ENCODE measurements at regions not wholly inside any gene's neighbourhood (a gene's known extent, or its start where the extent isn't known, plus 50 kb on each side); places are given as distances from the start of the nearest gene placed in this dataset.

GRCh38 chr2:147223119-147223518 is 621.7 kb upstream of the ACVR2A start:
- no peak overlapping the region for H3K9ac ChIP-seq (ENCODE audit: extremely low read depth, insufficient read length, low read length)
- Mint-ChIP-seq H3K27me3 (ENCODE audit: low read depth) (no peaks in the 10 kb centered on the region; the same call in 1 of the 2 replicates), H3K4me3 (no peak overlapping the region), H3K36me3 (ENCODE audit: insufficient read depth in 1 of 3, low read depth in 3 of 3) (peaks cover 9 to 25% (median 10%) of the 10 kb centered on the region in 3 experiments), H3K27ac (no peak overlapping the region), H3K4me1 (peaks cover 13 to 14% of the 10 kb centered on the region in 2 experiments), H3K9me3 (peaks cover 17 to 18% of the 10 kb centered on the region in 2 experiments)
- H2BK20ac ChIP-seq (ENCODE audit: low read depth, low read length, poor library complexity, severe bottlenecking): no peak overlapping the region
- no peaks in the 10 kb centered on the region for H3K79me1 ChIP-seq (ENCODE audit: insufficient read depth, low read depth, low read length, poor library complexity, severe bottlenecking)
- H2BK15ac ChIP-seq (ENCODE audit: low read depth, low read length): no peak overlapping the region
- H2BK12ac ChIP-seq (ENCODE audit: insufficient read length, low read depth, low read length): no peak overlapping the region
- H4K5ac ChIP-seq (ENCODE audit: insufficient read length, low read depth, low read length): no peak overlapping the region
- no peak overlapping the region for H2BK120ac ChIP-seq (ENCODE audit: low read depth, low read length, poor library complexity, severe bottlenecking)
- no peak overlapping the region for H3K14ac ChIP-seq (ENCODE audit: insufficient read depth, low read length)
- no peak overlapping the region for H3K4ac ChIP-seq (ENCODE audit: low read depth, low read length)
- no peaks in the 10 kb centered on the region for H3K27me3 ChIP-seq (ENCODE audit: insufficient read depth, low read length)
- H3K18ac ChIP-seq (ENCODE audit: insufficient read length, low read depth, low read length): no peak overlapping the region
- no peak overlapping the region for H3K56ac ChIP-seq (ENCODE audit: insufficient read length, low read depth, low read length)
- H2AFZ ChIP-seq (ENCODE audit: low read length): no peak overlapping the region
- H4K20me1 ChIP-seq (ENCODE audit: control insufficient read depth, insufficient read depth, insufficient read length): no peaks in the 10 kb centered on the region
- no peak overlapping the region for H3K27ac ChIP-seq (ENCODE audit: insufficient read length, low read depth, low read length)
- H3K79me2 ChIP-seq (ENCODE audit: insufficient read depth, low read length): no peaks in the 10 kb centered on the region
- H4K91ac ChIP-seq (ENCODE audit: insufficient read length, low read depth, low read length): no peak overlapping the region
- H3K4me2 ChIP-seq (ENCODE audit: insufficient read depth, insufficient read length, low read length): no peak overlapping the region
- H2BK5ac ChIP-seq (ENCODE audit: insufficient read length, low read length): no peak overlapping the region
- H3K9me3 ChIP-seq (ENCODE audit: control insufficient read depth, low read depth, low read length): no peaks in the 10 kb centered on the region
- no peaks in the 10 kb centered on the region for H3K23me2 ChIP-seq (ENCODE audit: insufficient read length, low read depth, low read length, poor library complexity, severe bottlenecking)
- H3T11ph ChIP-seq (ENCODE audit: low read length): no peak overlapping the region
- H4K8ac ChIP-seq (replicated peaks; ENCODE audit: insufficient read length, low read depth, low read length): no peak overlapping the region
- no peak for TF ChIP-seq CTCF (conservative IDR thresholded peaks at IDR 0.05)
- no peak for DNase-seq
- no peak overlapping the region for H2AK5ac ChIP-seq (ENCODE audit: insufficient read length, low read length)
- H3K23ac ChIP-seq (ENCODE audit: insufficient read length, low read depth, low read length): no peak overlapping the region
- H3K4me1 ChIP-seq (ENCODE audit: insufficient read depth, low read length): no peaks in the 10 kb centered on the region
